SK-N-SH treated with all-trans-retinoic acid at 6 μM for 48 hours (cell line): ENCODE measurements at regions not wholly inside any gene's neighbourhood (a gene's known extent, or its start where the extent isn't known, plus 50 kb on each side); places are given as distances from the start of the nearest gene placed in this dataset.

Source experiments
- GLIS3 ChIP-seq: fragments of 250-450 bp; sonication (Bioruptor Pico); IDR thresholded peaks from 2 replicates; pipeline ENCODE4 v1.5.0; 2020; ENCODE audit warnings: mild to moderate bottlenecking, moderate library complexity
- ISL1 ChIP-seq: fragments of 250-450 bp; sonication (Bioruptor Pico); IDR thresholded peaks from 2 replicates; pipeline ENCODE4 v2.1.2; 2022; ENCODE audit warnings: mild to moderate bottlenecking, moderate library complexity
- ZC3H10 ChIP-seq: fragments of 250-450 bp; sonication (Bioruptor Pico); IDR thresholded peaks from 2 replicates; pipeline ENCODE4 v1.5.1; 2021; ENCODE audit warnings: mild to moderate bottlenecking, moderate library complexity
- ZFP3 ChIP-seq: fragments of 250-450 bp; sonication (Bioruptor Pico); IDR thresholded peaks from 2 replicates; pipeline ENCODE4 v1.5.0; 2020; ENCODE audit warnings: mild to moderate bottlenecking, moderate library complexity
- ZFP30 ChIP-seq: fragments of 450-650 bp; formaldehyde crosslinking; IDR thresholded peaks from 2 replicates; pipeline ENCODE4 v1.5.0; 2022; ENCODE audit warnings: mild to moderate bottlenecking, moderate library complexity
- ZNF565 ChIP-seq: fragments of 450-650 bp; formaldehyde crosslinking; conservative IDR thresholded peaks from 2 replicates; pipeline ENCODE4 v1.5.0; 2020; ENCODE audit warnings: low read depth, mild to moderate bottlenecking, moderate library complexity
- TF ChIP-seq, protein P1 (sequence below): fragments of 250-450 bp; sonication (Bioruptor Pico); IDR thresholded peaks from 2 replicates; pipeline ENCODE4 v1.5.0; 2020; ENCODE audit warnings: mild to moderate bottlenecking, moderate library complexity

DNA sequence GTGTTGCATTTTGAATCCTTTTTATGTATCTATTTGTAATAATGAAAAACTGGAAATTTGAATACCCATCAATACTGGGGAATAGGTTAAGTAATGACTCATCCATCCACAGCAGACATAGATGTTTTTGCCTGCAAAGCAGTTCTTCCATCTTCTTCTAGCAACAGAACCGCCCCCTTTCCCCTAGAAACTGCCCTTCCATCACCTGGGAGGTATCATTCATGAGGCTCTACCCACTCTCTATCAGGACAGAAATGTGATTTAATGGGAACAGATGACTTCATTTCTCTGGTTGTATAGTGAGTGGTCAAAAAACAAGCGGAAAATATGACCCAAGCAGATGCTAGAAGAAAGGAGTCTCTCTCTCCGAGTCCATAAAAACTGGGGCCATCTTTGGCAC, 532.8 kb downstream of the UQCRFS1 start:
- TF ChIP-seq, protein P1, sequence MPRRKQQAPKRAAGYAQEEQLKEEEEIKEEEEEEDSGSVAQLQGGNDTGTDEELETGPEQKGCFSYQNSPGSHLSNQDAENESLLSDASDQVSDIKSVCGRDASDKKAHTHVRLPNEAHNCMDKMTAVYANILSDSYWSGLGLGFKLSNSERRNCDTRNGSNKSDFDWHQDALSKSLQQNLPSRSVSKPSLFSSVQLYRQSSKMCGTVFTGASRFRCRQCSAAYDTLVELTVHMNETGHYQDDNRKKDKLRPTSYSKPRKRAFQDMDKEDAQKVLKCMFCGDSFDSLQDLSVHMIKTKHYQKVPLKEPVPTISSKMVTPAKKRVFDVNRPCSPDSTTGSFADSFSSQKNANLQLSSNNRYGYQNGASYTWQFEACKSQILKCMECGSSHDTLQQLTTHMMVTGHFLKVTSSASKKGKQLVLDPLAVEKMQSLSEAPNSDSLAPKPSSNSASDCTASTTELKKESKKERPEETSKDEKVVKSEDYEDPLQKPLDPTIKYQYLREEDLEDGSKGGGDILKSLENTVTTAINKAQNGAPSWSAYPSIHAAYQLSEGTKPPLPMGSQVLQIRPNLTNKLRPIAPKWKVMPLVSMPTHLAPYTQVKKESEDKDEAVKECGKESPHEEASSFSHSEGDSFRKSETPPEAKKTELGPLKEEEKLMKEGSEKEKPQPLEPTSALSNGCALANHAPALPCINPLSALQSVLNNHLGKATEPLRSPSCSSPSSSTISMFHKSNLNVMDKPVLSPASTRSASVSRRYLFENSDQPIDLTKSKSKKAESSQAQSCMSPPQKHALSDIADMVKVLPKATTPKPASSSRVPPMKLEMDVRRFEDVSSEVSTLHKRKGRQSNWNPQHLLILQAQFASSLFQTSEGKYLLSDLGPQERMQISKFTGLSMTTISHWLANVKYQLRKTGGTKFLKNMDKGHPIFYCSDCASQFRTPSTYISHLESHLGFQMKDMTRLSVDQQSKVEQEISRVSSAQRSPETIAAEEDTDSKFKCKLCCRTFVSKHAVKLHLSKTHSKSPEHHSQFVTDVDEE (CRISPR knock-in tag), result no peak
- no peak for TF ChIP-seq GLIS3 (CRISPR knock-in tag)
- no peak for TF ChIP-seq ZFP30 (CRISPR knock-in tag)
- no peak for TF ChIP-seq ZFP3 (CRISPR knock-in tag)
- no peak for TF ChIP-seq ISL1 (CRISPR knock-in tag)
- no peak for TF ChIP-seq ZNF565 (CRISPR knock-in tag)
- no peak for TF ChIP-seq ZC3H10 (CRISPR knock-in tag)
